ENCODE measurements at regions not wholly inside any gene's neighbourhood (a gene's known extent, or its start where the extent isn't known, plus 50 kb on each side); places are given as distances from the start of the nearest gene placed in this dataset.

- TF ChIP-seq CTCF (IDR thresholded peaks at IDR 0.05; ENCODE audit: insufficient read depth, low read depth, low read length) (no peak), EZH2 (IDR thresholded peaks at IDR 0.05; ENCODE audit: insufficient read depth, low read length) (no peak)
These were observed 145.5 kb downstream of the ANKRD7 start for GRCh38 chr7:118369987-118370386.

Measured in astrocyte (in vitro differentiated cells and primary cell).